ENCODE measurements at regions not wholly inside any gene's neighbourhood (a gene's known extent, or its start where the extent isn't known, plus 50 kb on each side); places are given as distances from the start of the nearest gene placed in this dataset.

DNA sequence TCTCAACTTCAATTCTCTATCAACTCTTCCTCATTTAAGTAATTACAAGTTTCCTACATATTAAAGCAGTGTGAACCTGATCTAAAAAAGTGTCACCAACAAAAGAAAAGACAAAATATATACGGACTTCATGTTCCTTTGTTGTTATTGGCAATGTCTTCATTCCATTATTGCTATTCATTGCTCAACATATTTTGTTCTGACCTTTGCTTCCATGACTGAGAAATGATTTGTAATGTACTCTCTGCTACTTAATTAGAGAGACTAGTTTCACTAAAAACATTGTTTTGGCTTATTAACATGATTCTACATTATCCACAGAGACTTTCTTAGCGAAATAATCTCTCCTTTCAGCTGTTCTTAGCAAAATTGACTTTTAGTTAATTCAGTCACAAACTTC, 657.2 kb upstream of the ROBO1 start:
- 1 to 11% (median 6%) methylated on average over 2 of the region's 2 CpGs for WGBS, 3 donors
- H3K27me3 ChIP-seq, result no peaks in the 10 kb centered on the region
- H3K4me3 ChIP-seq, result no peak overlapping the region
- no peak for DNase-seq
- TF ChIP-seq, protein P1, sequence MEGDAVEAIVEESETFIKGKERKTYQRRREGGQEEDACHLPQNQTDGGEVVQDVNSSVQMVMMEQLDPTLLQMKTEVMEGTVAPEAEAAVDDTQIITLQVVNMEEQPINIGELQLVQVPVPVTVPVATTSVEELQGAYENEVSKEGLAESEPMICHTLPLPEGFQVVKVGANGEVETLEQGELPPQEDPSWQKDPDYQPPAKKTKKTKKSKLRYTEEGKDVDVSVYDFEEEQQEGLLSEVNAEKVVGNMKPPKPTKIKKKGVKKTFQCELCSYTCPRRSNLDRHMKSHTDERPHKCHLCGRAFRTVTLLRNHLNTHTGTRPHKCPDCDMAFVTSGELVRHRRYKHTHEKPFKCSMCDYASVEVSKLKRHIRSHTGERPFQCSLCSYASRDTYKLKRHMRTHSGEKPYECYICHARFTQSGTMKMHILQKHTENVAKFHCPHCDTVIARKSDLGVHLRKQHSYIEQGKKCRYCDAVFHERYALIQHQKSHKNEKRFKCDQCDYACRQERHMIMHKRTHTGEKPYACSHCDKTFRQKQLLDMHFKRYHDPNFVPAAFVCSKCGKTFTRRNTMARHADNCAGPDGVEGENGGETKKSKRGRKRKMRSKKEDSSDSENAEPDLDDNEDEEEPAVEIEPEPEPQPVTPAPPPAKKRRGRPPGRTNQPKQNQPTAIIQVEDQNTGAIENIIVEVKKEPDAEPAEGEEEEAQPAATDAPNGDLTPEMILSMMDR (IDR thresholded peaks at IDR 0.05), result no peak
- TF ChIP-seq EP300 (IDR thresholded peaks at IDR 0.05) (no peak), POLR2A (IDR thresholded peaks at IDR 0.05) (no peak)
- no peaks in the 10 kb centered on the region for H3K4me1 ChIP-seq (ENCODE audit: insufficient read depth)
- H3K36me3 ChIP-seq, result no peaks in the 10 kb centered on the region
- H3K9me3 ChIP-seq, result no peaks in the 10 kb centered on the region
- intact Hi-C loops (cut with DNase I), result no loop called here
- H3K27ac ChIP-seq, result no peak overlapping the region

DNA sequence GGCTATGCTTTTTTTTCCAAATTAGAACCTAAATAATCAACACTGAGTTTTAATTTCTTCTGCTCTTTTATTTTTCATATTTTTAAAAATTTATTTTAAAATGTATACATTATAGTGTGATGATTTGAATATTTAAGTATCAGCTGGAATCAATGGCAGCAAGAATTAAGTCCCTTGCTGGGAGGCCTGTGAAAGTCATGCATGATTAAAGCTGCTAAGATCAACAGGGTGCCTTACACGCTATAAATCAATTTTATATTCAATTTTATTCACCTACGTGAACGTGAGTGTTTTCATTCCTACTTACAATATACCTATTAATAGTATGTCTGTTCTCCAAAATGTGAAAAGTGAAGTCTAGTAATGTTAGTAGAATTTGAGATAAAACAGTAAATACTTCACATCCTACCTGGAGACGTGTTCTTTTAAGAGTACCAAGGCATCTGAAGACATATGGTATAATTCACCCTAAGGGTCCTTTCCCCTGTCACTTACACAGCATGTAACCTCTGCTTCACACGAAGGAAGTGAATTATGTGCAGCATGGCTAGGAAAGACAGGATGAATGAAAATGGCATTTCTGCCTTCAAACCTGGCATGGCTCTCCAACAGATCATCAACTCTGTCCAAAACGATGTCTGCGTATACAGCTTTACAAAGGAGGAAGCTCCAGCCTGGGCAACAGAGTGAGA, 640.4 kb upstream of the ROBO1 start:
- DNase-seq, result no peak
- TF ChIP-seq POLR2A (IDR thresholded peaks at IDR 0.05) (no peak), EP300 (IDR thresholded peaks at IDR 0.05) (no peak)
- TF ChIP-seq, protein P1 (IDR thresholded peaks at IDR 0.05), result no peak
- H3K27me3 ChIP-seq, result no peaks in the 10 kb centered on the region
- H3K9me3 ChIP-seq, result no peaks in the 10 kb centered on the region
- H3K4me3 ChIP-seq, result no peak overlapping the region
- H3K36me3 ChIP-seq, result no peaks in the 10 kb centered on the region
- H3K4me1 ChIP-seq (ENCODE audit: insufficient read depth), result no peaks in the 10 kb centered on the region
- H3K27ac ChIP-seq, result no peak overlapping the region
- 61 to 69% (median 67%) methylated on average over 7 of the region's 7 CpGs for WGBS, 3 donors
- intact Hi-C loops (cut with DNase I), result no loop called here

DNA sequence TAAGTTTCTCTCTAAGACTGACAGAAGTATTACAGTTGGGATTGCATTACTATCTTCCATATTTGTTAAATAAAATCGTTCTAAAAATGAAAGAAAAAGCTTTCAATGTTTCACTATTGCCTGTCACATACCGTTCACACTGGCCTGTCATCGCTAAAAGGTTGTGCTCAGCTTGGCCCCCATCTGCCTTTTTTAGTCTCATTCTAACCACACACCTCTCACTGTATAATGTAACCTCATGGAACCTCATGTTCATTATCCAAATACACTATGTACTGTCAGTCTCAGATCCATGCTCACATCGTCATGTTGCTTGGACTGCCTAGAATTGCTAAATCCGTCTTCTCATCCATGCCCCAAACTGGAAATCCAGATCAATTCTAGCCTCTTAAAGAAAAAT, 637.8 kb upstream of the ROBO1 start:
- H3K27me3 ChIP-seq, result no peaks in the 10 kb centered on the region
- no peak overlapping the region for H3K4me3 ChIP-seq
- H3K27ac ChIP-seq, result no peak overlapping the region
- no peaks in the 10 kb centered on the region for H3K4me1 ChIP-seq (ENCODE audit: insufficient read depth)
- H3K36me3 ChIP-seq, result no peaks in the 10 kb centered on the region
- no peaks in the 10 kb centered on the region for H3K9me3 ChIP-seq
- no peak for DNase-seq
- intact Hi-C loops (cut with DNase I), result loop anchor here in 1 of 4 donors (2.0 kb wide), 1 partner anchor 21 kb away; no protein-coding TSS in a partner anchor
- TF ChIP-seq EP300 (IDR thresholded peaks at IDR 0.05) (no peak), POLR2A (IDR thresholded peaks at IDR 0.05) (no peak)
- TF ChIP-seq, protein P1 (IDR thresholded peaks at IDR 0.05), result no peak
- 88 to 93% (median 93%) methylated on average over 5 of the region's 5 CpGs for WGBS, 3 donors

DNA sequence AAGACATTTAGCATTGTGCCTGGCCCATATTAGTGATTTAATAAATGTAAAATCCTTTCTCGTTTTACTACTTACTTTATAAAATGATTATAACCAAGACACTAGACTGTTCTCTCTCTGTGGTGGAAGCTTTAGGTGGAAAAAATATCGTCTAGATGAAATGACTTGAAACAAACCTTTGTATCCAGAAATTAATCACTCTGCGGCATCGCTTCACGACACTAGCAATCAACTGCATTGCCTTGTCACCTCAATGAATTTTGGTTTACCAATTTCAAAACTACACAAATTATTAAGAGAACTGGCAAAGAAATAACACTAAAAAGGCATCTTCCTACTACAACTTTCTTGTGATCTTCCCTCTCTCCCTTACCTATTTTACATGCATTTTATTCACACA, 627.2 kb upstream of the ROBO1 start:
- Histone ChIP-seq H3K9me3 (no peaks in the 10 kb centered on the region), H3K27me3 (no peaks in the 10 kb centered on the region), H3K4me3 (no peak overlapping the region), H3K27ac (no peak overlapping the region), H3K4me1 (ENCODE audit: insufficient read depth) (no peaks in the 10 kb centered on the region), H3K36me3 (no peaks in the 10 kb centered on the region)
- WGBS, 3 donors, result 85 to 87% (median 85%) methylated on average over 5 of the region's 5 CpGs
- intact Hi-C loops (cut with DNase I), result no loop called here
- no peak for DNase-seq
- no peak for TF ChIP-seq EP300 (IDR thresholded peaks at IDR 0.05)
- TF ChIP-seq POLR2A (IDR thresholded peaks at IDR 0.05), result no peak
- TF ChIP-seq, protein P1 (IDR thresholded peaks at IDR 0.05), result no peak

Measured in ovary (tissue), 7 donors.